ENCODE measurements at regions not wholly inside any gene's neighbourhood (a gene's known extent, or its start where the extent isn't known, plus 50 kb on each side); places are given as distances from the start of the nearest gene placed in this dataset.

- TF ChIP-seq BACH2 (CRISPR knock-in tag; IDR thresholded peaks at IDR 0.05; ENCODE audit: borderline replicate concordance) = no peak
Observed at GRCh38 chr2:134202371-134202770, 51.5 kb upstream of the MGAT5 start (continued).

- no peak for ATAC-seq
- TF ChIP-seq ARNTL (CRISPR knock-in tag; IDR thresholded peaks at IDR 0.05; ENCODE audit: borderline replicate concordance, low read depth) = no peak
Observed at GRCh38 chr2:134203175-134203574, 50.7 kb upstream of the MGAT5 start.

Data from SK-N-SH treated with all-trans-retinoic acid at 6 μM for 48 hours (cell line).